ENCODE measurements at regions not wholly inside any gene's neighbourhood (a gene's known extent, or its start where the extent isn't known, plus 50 kb on each side); places are given as distances from the start of the nearest gene placed in this dataset.
"Not testable (repeated sequence)": the region's sequence is repeated elsewhere in the genome, so short reads cannot be mapped to it uniquely, and the experiment has no call there.

DNA sequence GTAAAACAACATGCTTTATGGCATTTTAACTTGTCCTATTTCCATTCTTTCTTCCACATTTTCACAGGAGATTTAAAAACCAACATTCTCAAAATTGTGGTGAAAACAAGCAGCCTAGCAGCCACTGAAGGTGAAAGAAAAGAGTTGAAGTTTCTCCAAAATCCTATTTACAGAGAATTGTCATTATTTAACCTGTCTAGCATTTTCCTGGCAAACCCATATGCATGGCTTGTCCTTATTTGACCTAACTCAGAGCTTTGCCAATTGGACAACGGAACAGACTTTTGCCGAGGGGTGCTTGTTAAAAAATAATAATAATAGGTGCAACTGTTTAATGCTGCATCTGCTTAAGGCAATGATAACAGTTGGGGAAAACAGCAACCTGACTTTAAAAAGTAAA lies 80.4 kb upstream of the PCSK5 start:
- no peak for DNase-seq (ENCODE audit: low read depth in 6 of 9, low spot score in 9 of 9)
- Histone ChIP-seq H3K4me1 (ENCODE audit: control insufficient read depth in 2 of 2, insufficient read depth in 2 of 2, low read length in 2 of 2) (no peaks in the 10 kb centered on the region), H3K4me3 (ENCODE audit: low read length in 2 of 2) (no peak overlapping the region), H3K27me3 (ENCODE audit: control insufficient read depth in 2 of 2, insufficient read depth in 1 of 2, low read length in 1 of 2) (no peaks in the 10 kb centered on the region), H3K36me3 (ENCODE audit: control insufficient read depth in 2 of 2, insufficient read depth in 2 of 2, low read length in 1 of 2) (no peaks in the 10 kb centered on the region), H3K27ac (ENCODE audit: low read depth in 1 of 2, low read length in 1 of 2) (no peak overlapping the region), H3K9me3 (ENCODE audit: control insufficient read depth in 2 of 2, insufficient read depth in 1 of 2, low read length in 1 of 2) (no peaks in the 10 kb centered on the region)
- WGBS: 96% methylated on average over 2 of the region's 2 CpGs

DNA sequence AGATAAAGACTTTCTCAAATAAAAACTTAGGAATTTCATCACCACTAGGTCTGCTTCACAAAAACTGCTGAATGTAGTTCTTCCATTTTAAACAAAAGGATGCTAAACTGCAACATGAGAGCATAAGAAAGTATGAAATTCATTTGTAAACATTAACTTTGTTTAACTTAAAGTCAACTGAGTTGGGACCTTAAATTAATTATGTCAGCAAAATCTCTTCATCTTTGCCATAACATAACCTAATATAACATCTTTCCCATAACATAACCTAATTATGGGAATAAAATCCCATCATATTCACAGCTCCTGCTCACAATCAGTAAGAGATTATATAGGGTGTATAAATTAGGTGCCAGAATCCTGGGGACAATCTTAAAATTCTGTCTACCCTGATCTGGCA lies 78.8 kb upstream of the PCSK5 start:
- H3K36me3 ChIP-seq (ENCODE audit: control insufficient read depth in 2 of 2, insufficient read depth in 2 of 2, low read length in 1 of 2): no peaks in the 10 kb centered on the region
- H3K27ac ChIP-seq (ENCODE audit: low read depth in 1 of 2, low read length in 1 of 2): no peak overlapping the region
- H3K4me3 ChIP-seq (ENCODE audit: low read length in 2 of 2): no peak overlapping the region
- no peaks in the 10 kb centered on the region for H3K27me3 ChIP-seq (ENCODE audit: control insufficient read depth in 2 of 2, insufficient read depth in 1 of 2, low read length in 1 of 2)
- no peaks in the 10 kb centered on the region for H3K4me1 ChIP-seq (ENCODE audit: control insufficient read depth in 2 of 2, insufficient read depth in 2 of 2, low read length in 2 of 2)
- H3K9me3 ChIP-seq (ENCODE audit: control insufficient read depth in 2 of 2, insufficient read depth in 1 of 2, low read length in 1 of 2): no peaks in the 10 kb centered on the region
- DNase-seq (ENCODE audit: low read depth in 6 of 9, low spot score in 9 of 9): no peak

DNA sequence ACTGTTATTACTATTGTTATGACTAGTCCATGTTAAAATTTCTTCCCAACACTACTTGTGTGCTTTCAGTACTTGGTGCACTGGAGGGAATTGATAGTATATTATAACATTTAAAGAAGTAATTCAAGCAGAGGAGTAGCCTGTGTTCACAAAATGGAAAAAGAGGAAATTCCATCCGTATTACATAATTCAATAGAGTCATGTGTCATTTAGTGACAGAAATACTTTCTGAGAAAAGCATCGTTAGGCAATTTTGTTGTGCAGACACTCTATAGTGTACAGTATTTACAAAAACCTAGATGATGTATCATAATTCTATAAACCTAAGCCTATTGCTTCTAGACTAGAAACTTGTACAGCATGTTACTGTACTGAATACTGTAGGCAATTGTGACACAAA lies 78.3 kb upstream of the PCSK5 start:
- no peaks in the 10 kb centered on the region for H3K9me3 ChIP-seq (ENCODE audit: control insufficient read depth in 2 of 2, insufficient read depth in 1 of 2, low read length in 1 of 2)
- no peak overlapping the region for H3K4me3 ChIP-seq (ENCODE audit: low read length in 2 of 2)
- 74% methylated on average over 2 of the region's 2 CpGs for WGBS
- H3K27ac ChIP-seq (ENCODE audit: low read depth in 1 of 2, low read length in 1 of 2): no peak overlapping the region
- H3K36me3 ChIP-seq (ENCODE audit: control insufficient read depth in 2 of 2, insufficient read depth in 2 of 2, low read length in 1 of 2): no peaks in the 10 kb centered on the region
- no peak for DNase-seq (ENCODE audit: low read depth in 6 of 9, low spot score in 9 of 9)
- no peaks in the 10 kb centered on the region for H3K4me1 ChIP-seq (ENCODE audit: control insufficient read depth in 2 of 2, insufficient read depth in 2 of 2, low read length in 2 of 2)
- H3K27me3 ChIP-seq (ENCODE audit: control insufficient read depth in 2 of 2, insufficient read depth in 1 of 2, low read length in 1 of 2): no peaks in the 10 kb centered on the region

DNA sequence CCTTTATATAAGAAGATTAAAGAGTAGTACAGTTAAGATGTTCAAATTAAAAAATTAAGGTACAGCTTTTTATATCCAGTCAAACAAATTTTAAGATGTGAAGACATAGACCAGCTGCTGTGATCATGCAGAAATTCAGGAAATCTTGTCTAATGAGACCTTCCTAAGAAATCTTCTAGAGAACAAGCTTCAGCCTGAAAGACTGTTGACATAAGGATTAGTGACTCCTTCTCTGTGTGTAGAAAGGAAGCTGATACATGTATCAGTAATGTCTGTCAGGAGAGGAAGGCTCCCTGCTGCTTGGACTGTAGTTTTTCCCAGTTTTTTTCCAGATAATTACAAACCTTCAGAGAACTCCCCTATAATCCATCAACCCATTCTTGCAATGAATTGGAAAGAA lies 75.8 kb upstream of the PCSK5 start:
- no peak overlapping the region for H3K4me3 ChIP-seq (ENCODE audit: low read length in 2 of 2)
- DNase-seq (ENCODE audit: low read depth in 6 of 9, low spot score in 9 of 9): no peak
- H3K27ac ChIP-seq (ENCODE audit: low read depth in 1 of 2, low read length in 1 of 2): no peak overlapping the region
- no peaks in the 10 kb centered on the region for H3K4me1 ChIP-seq (ENCODE audit: control insufficient read depth in 2 of 2, insufficient read depth in 2 of 2, low read length in 2 of 2)
- H3K27me3 ChIP-seq (ENCODE audit: control insufficient read depth in 2 of 2, insufficient read depth in 1 of 2, low read length in 1 of 2): no peaks in the 10 kb centered on the region
- H3K9me3 ChIP-seq (ENCODE audit: control insufficient read depth in 2 of 2, insufficient read depth in 1 of 2, low read length in 1 of 2): no peaks in the 10 kb centered on the region
- H3K36me3 ChIP-seq (ENCODE audit: control insufficient read depth in 2 of 2, insufficient read depth in 2 of 2, low read length in 1 of 2): no peaks in the 10 kb centered on the region

DNA sequence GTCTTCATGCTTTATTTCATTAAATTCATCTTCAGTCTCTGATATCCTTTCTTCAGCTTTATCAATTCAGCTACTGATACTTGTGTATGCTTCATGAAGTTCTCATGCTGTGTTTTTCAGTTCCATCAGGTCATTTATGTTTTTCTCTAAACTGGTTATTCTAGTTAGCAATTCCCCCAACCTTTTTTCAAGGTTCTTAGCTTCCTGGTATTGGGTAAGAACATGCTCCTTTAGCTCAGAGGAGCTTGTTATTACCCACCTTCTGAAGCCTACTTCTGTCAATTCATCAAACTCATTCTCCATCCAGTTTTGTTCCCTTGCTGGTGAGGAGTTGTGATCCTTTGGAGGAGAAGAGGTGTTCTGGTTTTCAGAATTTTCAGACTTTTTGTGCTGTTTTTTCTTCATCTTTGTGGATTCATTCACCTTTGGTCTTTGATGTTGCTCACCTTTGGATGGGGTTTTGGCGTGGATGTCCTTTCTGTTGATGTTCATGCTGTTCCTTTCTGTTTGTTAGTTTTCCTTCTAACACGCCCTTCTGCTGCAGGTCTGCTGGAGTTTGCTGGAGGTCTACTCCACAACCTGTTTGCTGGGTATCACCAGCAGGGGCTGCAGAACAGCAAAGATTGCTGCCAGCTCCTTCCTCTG lies 69.9 kb upstream of the PCSK5 start:
- H3K36me3 ChIP-seq (ENCODE audit: control insufficient read depth in 2 of 2, insufficient read depth in 2 of 2, low read length in 1 of 2); H3K9me3 ChIP-seq (ENCODE audit: control insufficient read depth in 2 of 2, insufficient read depth in 1 of 2, low read length in 1 of 2): not testable (repeated sequence)
- WGBS: 96% methylated on average over 2 of the region's 2 CpGs

DNA sequence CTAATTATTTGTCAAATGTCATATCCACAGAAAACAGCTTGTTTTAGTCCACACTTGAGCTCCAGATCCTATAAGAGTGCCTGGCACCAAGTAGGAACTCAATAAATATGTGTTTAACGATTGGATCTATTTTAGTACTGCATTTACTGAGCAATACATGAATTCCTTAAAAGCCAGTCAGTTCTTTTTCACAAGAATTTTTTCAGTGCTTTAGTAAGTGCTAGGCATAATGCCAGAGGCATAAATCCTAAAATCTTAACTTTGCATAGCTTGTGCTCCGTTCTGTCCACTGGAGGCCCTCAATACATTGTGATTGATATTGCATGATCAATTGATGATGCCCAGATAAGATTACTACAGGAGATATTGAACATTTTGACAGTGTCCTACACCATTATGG lies 67.3 kb upstream of the PCSK5 start:
- 94% methylated on average over 2 of the region's 2 CpGs for WGBS
- H3K4me1 ChIP-seq (ENCODE audit: control insufficient read depth in 2 of 2, insufficient read depth in 2 of 2, low read length in 2 of 2): no peaks in the 10 kb centered on the region
- H3K27me3 ChIP-seq (ENCODE audit: control insufficient read depth in 2 of 2, insufficient read depth in 1 of 2, low read length in 1 of 2): no peaks in the 10 kb centered on the region
- H3K4me3 ChIP-seq (ENCODE audit: low read length in 2 of 2): no peak overlapping the region
- no peaks in the 10 kb centered on the region for H3K9me3 ChIP-seq (ENCODE audit: control insufficient read depth in 2 of 2, insufficient read depth in 1 of 2, low read length in 1 of 2)
- H3K36me3 ChIP-seq (ENCODE audit: control insufficient read depth in 2 of 2, insufficient read depth in 2 of 2, low read length in 1 of 2): no peaks in the 10 kb centered on the region
- no peak for DNase-seq (ENCODE audit: low read depth in 6 of 9, low spot score in 9 of 9)
- no peak overlapping the region for H3K27ac ChIP-seq (ENCODE audit: low read depth in 1 of 2, low read length in 1 of 2)

More for the DNA sequence above, 69.9 kb upstream of the PCSK5 start:
- H3K27ac ChIP-seq (ENCODE audit: low read depth in 1 of 2, low read length in 1 of 2); DNase-seq (ENCODE audit: low read depth in 6 of 9, low spot score in 9 of 9); H3K27me3 ChIP-seq (ENCODE audit: control insufficient read depth in 2 of 2, insufficient read depth in 1 of 2, low read length in 1 of 2); H3K4me1 ChIP-seq (ENCODE audit: control insufficient read depth in 2 of 2, insufficient read depth in 2 of 2, low read length in 2 of 2); H3K4me3 ChIP-seq (ENCODE audit: low read length in 2 of 2): not testable (repeated sequence)

DNA sequence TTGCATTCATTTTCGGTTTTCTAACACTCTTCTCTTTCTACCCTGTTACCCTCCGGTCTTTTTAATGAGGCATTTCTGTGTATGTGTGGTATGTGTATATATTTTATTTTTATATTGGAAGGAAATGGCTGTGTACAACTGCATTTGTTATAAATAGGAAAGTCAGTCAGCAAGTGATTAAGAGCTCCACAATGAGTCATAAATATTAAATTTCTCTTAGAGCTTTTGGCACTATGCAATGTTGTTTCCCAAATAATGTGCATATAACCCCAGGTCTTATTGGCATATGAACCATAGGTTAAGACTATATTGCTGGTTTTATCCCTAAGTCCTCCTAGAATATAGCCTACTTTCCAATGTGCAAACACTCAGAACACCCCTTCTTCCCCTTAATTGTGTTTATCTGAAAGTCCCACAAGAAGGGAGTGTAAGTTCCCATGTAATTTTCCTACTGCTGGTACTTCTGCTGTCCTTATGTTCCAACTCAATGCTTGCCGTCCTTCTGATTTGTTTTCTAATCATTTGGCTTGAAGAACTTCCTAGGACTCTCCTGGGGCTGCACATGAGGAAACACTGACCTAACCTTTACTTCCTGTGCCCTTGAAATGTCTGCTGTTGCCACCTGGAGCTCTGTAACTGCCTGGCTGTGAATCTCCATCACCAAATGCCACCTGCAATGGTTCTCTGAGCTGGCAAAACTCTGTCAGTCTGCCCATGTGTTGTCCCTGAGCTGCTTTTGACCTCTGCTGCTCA lies 65.5 kb upstream of the PCSK5 start:
- Histone ChIP-seq H3K27me3 (ENCODE audit: control insufficient read depth in 2 of 2, insufficient read depth in 1 of 2, low read length in 1 of 2) (no peaks in the 10 kb centered on the region), H3K27ac (ENCODE audit: low read depth in 1 of 2, low read length in 1 of 2) (no peak overlapping the region), H3K9me3 (ENCODE audit: control insufficient read depth in 2 of 2, insufficient read depth in 1 of 2, low read length in 1 of 2) (no peaks in the 10 kb centered on the region), H3K4me3 (ENCODE audit: low read length in 2 of 2) (no peak overlapping the region), H3K4me1 (ENCODE audit: control insufficient read depth in 2 of 2, insufficient read depth in 2 of 2, low read length in 2 of 2) (no peaks in the 10 kb centered on the region), H3K36me3 (ENCODE audit: control insufficient read depth in 2 of 2, insufficient read depth in 2 of 2, low read length in 1 of 2) (no peaks in the 10 kb centered on the region)
- WGBS: 84% methylated on average over 3 of the region's 3 CpGs
- DNase-seq (ENCODE audit: low read depth in 6 of 9, low spot score in 9 of 9): peak in 1 of 9 donors; percentile 10

DNA sequence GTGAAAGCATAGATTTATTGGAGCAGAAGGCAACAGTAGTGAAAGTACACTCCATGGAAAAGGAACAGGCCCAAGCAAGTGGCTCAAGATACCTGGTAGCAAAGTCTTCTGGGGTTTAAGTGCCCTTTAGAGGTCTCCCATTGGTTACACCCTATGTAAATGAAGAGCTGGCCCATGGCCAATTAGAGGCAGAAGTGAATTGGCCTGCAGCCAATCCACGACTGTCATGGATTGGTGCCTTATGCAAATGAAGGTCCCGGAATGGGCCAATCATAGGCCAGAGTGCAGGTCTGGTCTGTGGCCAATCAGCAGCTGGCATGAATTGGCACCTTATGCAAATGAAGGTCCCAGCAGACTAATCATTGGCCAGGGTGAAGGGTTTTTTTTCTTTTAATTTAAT lies 64.2 kb upstream of the PCSK5 start:
- H3K4me1 ChIP-seq (ENCODE audit: control insufficient read depth in 2 of 2, insufficient read depth in 2 of 2, low read length in 2 of 2): no peaks in the 10 kb centered on the region
- no peak overlapping the region for H3K27ac ChIP-seq (ENCODE audit: low read depth in 1 of 2, low read length in 1 of 2)
- no peak for DNase-seq (ENCODE audit: low read depth in 6 of 9, low spot score in 9 of 9)
- WGBS: 76% methylated on average over 2 of the region's 2 CpGs
- H3K4me3 ChIP-seq (ENCODE audit: low read length in 2 of 2): no peak overlapping the region
- no peaks in the 10 kb centered on the region for H3K36me3 ChIP-seq (ENCODE audit: control insufficient read depth in 2 of 2, insufficient read depth in 2 of 2, low read length in 1 of 2)
- no peaks in the 10 kb centered on the region for H3K27me3 ChIP-seq (ENCODE audit: control insufficient read depth in 2 of 2, insufficient read depth in 1 of 2, low read length in 1 of 2)
- no peaks in the 10 kb centered on the region for H3K9me3 ChIP-seq (ENCODE audit: control insufficient read depth in 2 of 2, insufficient read depth in 1 of 2, low read length in 1 of 2)

DNA sequence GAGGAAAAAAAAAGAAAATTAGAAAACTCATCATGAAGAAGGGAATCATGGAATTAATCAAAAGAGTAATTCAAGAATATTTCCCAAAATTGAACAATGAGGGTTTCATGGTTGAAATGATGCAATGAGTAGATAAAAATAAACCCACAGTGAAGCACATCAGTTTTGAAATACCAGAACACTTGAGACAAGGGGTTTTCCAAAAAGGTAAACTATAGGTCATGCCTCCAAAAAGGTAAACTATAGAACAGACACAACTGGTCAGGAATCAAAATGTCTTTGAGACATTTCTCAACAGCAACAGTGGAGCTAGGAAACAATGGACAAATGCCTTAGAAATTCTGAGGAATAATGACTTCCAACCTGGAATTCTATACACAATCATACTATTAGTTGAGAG lies 60.2 kb upstream of the PCSK5 start:
- no peaks in the 10 kb centered on the region for H3K36me3 ChIP-seq (ENCODE audit: control insufficient read depth in 2 of 2, insufficient read depth in 2 of 2, low read length in 1 of 2)
- no peaks in the 10 kb centered on the region for H3K9me3 ChIP-seq (ENCODE audit: control insufficient read depth in 2 of 2, insufficient read depth in 1 of 2, low read length in 1 of 2)
- no peaks in the 10 kb centered on the region for H3K27me3 ChIP-seq (ENCODE audit: control insufficient read depth in 2 of 2, insufficient read depth in 1 of 2, low read length in 1 of 2)
- H3K4me3 ChIP-seq (ENCODE audit: low read length in 2 of 2): no peak overlapping the region
- no peak for DNase-seq (ENCODE audit: low read depth in 6 of 9, low spot score in 9 of 9)
- H3K27ac ChIP-seq (ENCODE audit: low read depth in 1 of 2, low read length in 1 of 2): no peak overlapping the region
- no peaks in the 10 kb centered on the region for H3K4me1 ChIP-seq (ENCODE audit: control insufficient read depth in 2 of 2, insufficient read depth in 2 of 2, low read length in 2 of 2)
